ENCODE measurements at regions not wholly inside any gene's neighbourhood (a gene's known extent, or its start where the extent isn't known, plus 50 kb on each side); places are given as distances from the start of the nearest gene placed in this dataset.

GRCh38 chr11:33500861-33501479 lies 199.7 kb downstream of the C11orf91 start (continued):
- TF ChIP-seq HOXB6 (CRISPR knock-in tag; IDR thresholded peaks at IDR 0.05; ENCODE audit: borderline replicate concordance), result no peak
- TF ChIP-seq PBX2 (CRISPR knock-in tag; IDR thresholded peaks at IDR 0.05; ENCODE audit: low read depth), result no peak
- TF ChIP-seq PBX2 (tag; conservative IDR thresholded peaks at IDR 0.05; ENCODE audit: low read depth), result no peak
- TF ChIP-seq THAP7 (CRISPR knock-in tag; IDR thresholded peaks at IDR 0.05), result no peak
- no peak for TF ChIP-seq RBFOX2 (IDR thresholded peaks at IDR 0.05; ENCODE audit: low read depth, low read length)
- 0 out of 2 replicates have a peak, but pooled peaks have one; percentile 35 for TF ChIP-seq HDAC2 (IDR thresholded peaks at IDR 0.05)
- no peak for TF ChIP-seq SRSF3 (IDR thresholded peaks at IDR 0.05; ENCODE audit: insufficient read depth, low read length)
- peak; percentile 97 for TF ChIP-seq EHMT2 (IDR thresholded peaks at IDR 0.05)
- TF ChIP-seq MIER1 (IDR thresholded peaks at IDR 0.05; ENCODE audit: low read depth), result peak; percentile 93

All from K562 (cell line).